Neutrophil (primary cell): ENCODE measurements at regions not wholly inside any gene's neighbourhood (a gene's known extent, or its start where the extent isn't known, plus 50 kb on each side); places are given as distances from the start of the nearest gene placed in this dataset.

Experiments used
- H3K27ac ChIP-seq: fragments of 200-600 bp; sonication (generic); 2 replicates; pipeline ENCODE4 v1.5.1; 2016; ENCODE audit warnings: mild to moderate bottlenecking, moderate library complexity
- H3K27me3 ChIP-seq: fragments of 200-600 bp; sonication (generic); 2 replicates; pipeline ENCODE4 v1.6.0; 2016; ENCODE audit warnings: mild to moderate bottlenecking
- H3K36me3 ChIP-seq: fragments of 200-600 bp; sonication (generic); 2 replicates; pipeline ENCODE4 v1.5.1; 2017
- H3K4me1 ChIP-seq, 2 experiments: fragments of 200-600 bp in 1 of 2; sonication (generic) in 1 of 2; 1 replicate in 1 of 2; 2 replicates in 1 of 2; pipeline versions ENCODE4 v1.5.1 to v1.6.1; 2013 to 2016; ENCODE audit warnings: low read depth in 1 of 2, low read length in 1 of 2, mild to moderate bottlenecking in 1 of 2, moderate library complexity in 1 of 2; ENCODE audit not compliant: control insufficient read depth in 1 of 2, insufficient read depth in 1 of 2
- H3K4me3 ChIP-seq, 2 experiments: fragments of 200-600 bp in 1 of 2; sonication (generic) in 1 of 2; 1 replicate in 1 of 2; 2 replicates in 1 of 2; pipeline ENCODE4 v1.5.1; 2013 to 2016; ENCODE audit warnings: low read depth in 1 of 2, low read length in 1 of 2, mild to moderate bottlenecking in 1 of 2, moderate library complexity in 1 of 2
- H3K9me3 ChIP-seq: fragments of 200-600 bp; sonication (generic); 2 replicates; pipeline ENCODE4 v1.5.1; 2016
- CTCF ChIP-seq: fragments of 200-600 bp; sonication (generic); IDR thresholded peaks from 2 replicates; pipeline ENCODE4 v1.5.1; 2016; ENCODE audit warnings: antibody characterized with exemption

DNA sequence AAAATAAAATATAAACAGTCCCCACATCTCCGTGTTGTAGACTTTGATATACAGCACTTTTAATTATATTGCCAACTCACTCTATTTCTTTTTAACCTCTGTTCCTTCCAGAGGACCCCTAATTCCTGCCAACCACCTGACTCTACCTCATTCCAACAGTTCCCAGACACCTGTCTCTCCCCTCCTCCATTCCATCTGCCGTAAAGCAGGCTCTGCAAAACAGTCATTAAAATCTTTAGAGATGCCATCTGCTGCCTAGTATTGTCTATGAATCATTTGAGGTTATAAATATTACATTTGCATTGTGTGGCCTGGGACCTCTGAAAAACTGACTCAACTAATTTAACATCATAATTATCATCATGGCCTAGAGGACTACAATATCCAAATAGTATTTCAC is 148.8 kb upstream of the DCN start:
- Histone ChIP-seq H3K4me3 (no peak overlapping the region), H3K9me3 (no peaks in the 10 kb centered on the region), H3K27ac (no peak overlapping the region), H3K36me3 (no peaks in the 10 kb centered on the region), H3K27me3 (no peaks in the 10 kb centered on the region), H3K4me1 (no peaks in the 10 kb centered on the region)
- TF ChIP-seq CTCF: no peak

GRCh38 chr12:91328451-91328850 is 145.8 kb upstream of the DCN start:
- Histone ChIP-seq H3K4me1 (no peaks in the 10 kb centered on the region), H3K4me3 (no peak overlapping the region), H3K9me3 (no peaks in the 10 kb centered on the region), H3K27ac (no peak overlapping the region), H3K36me3 (no peaks in the 10 kb centered on the region), H3K27me3 (no peaks in the 10 kb centered on the region)
- no peak for TF ChIP-seq CTCF

- no peak for TF ChIP-seq CTCF
- Histone ChIP-seq H3K4me1 (no peaks in the 10 kb centered on the region), H3K27ac (no peak overlapping the region), H3K9me3 (no peaks in the 10 kb centered on the region), H3K27me3 (no peaks in the 10 kb centered on the region), H3K36me3 (no peaks in the 10 kb centered on the region), H3K4me3 (no peak overlapping the region)
Measured at GRCh38 chr12:91327889-91328288, 145.3 kb upstream of the DCN start.

GRCh38 chr12:91327131-91327530 is 144.5 kb upstream of the DCN start:
- H3K36me3 ChIP-seq: no peaks in the 10 kb centered on the region
- TF ChIP-seq CTCF: no peak
- no peak overlapping the region for H3K4me3 ChIP-seq
- no peak overlapping the region for H3K27ac ChIP-seq
- no peaks in the 10 kb centered on the region for H3K4me1 ChIP-seq
- no peaks in the 10 kb centered on the region for H3K9me3 ChIP-seq
- H3K27me3 ChIP-seq: no peaks in the 10 kb centered on the region

GRCh38 chr12:91326058-91327027 is 143.7 kb upstream of the DCN start:
- H3K36me3 ChIP-seq: no peaks in the 10 kb centered on the region
- no peak overlapping the region for H3K4me3 ChIP-seq
- no peaks in the 10 kb centered on the region for H3K27me3 ChIP-seq
- peak; percentile 42 for TF ChIP-seq CTCF
- H3K9me3 ChIP-seq: no peaks in the 10 kb centered on the region
- no peaks in the 10 kb centered on the region for H3K4me1 ChIP-seq
- no peak overlapping the region for H3K27ac ChIP-seq
